HepG2 (cell line): ENCODE measurements at regions not wholly inside any gene's neighbourhood (a gene's known extent, or its start where the extent isn't known, plus 50 kb on each side); places are given as distances from the start of the nearest gene placed in this dataset.

Experiments
- ATAC-seq: fragments of 200-7000 bp; cut with Tn5 transposase; 3 replicates; pipeline ENCODE4 v1.9.1; 2020; ENCODE audit warnings: mild to moderate bottlenecking, moderate library complexity
- BruUV-seq: library from RNA; stranded (reverse); fragments of 400-500 nt; replicated peaks from 2 replicates; lab custom pipeline; 2021; lab: Mats Ljungman, UMichigan
- CTCF ChIA-PET: fragments of 300-600 bp; formaldehyde crosslinking; extraction: SDS; loops from one replicate; lab custom pipeline; 2021; ENCODE audit warnings: low total read pairs, inconsistent platforms, low intra/inter-chr PET ratio; lab: Yijun Ruan, JAX
- POLR2A ChIA-PET: fragments of 350-600 bp; sonication (Branson Sonifier 250); formaldehyde crosslinking; loops from one replicate; lab custom pipeline; 2020; ENCODE audit warnings: antibody characterized with exemption, inconsistent platforms; lab: Yijun Ruan, JAX
- DNase-seq: peaks from one replicate; pipeline ENCODE4 v3.0.0-alpha.2; 2015; ENCODE audit warnings: low spot score
- FAIRE-seq: peaks from 3 replicates; lab custom pipeline; 2011; peaks lifted over from hg19 to GRCh38; lab: Jason Lieb, UNC
- H2AFZ ChIP-seq: one replicate; pipeline ENCODE4 v1.6.1; 2011; ENCODE audit warnings: low read length, inconsistent platforms
- H3K27ac ChIP-seq: fragments of 300-600 bp; 3 replicates; pipeline ENCODE4 v1.8.0; 2011; ENCODE audit warnings: mixed run types, mild to moderate bottlenecking, mixed read lengths, low read length, inconsistent platforms; ENCODE audit not compliant: insufficient read depth; ENCODE audit errors: extremely low read length
- H3K27me3 ChIP-seq, 2 experiments: fragments of 200-600 bp in 1 of 2; 2 replicates in 1 of 2; 3 replicates in 1 of 2; pipeline versions ENCODE4 v1.6.0 to v1.8.0; 2011; ENCODE audit warnings: low read length in 2 of 2, mild to moderate bottlenecking in 2 of 2, moderate library complexity in 2 of 2, inconsistent platforms in 1 of 2; ENCODE audit not compliant: insufficient read depth in 2 of 2, control insufficient read depth in 1 of 2
- H3K36me3 ChIP-seq, 2 experiments: fragments of 200-600 bp in 1 of 2; replicated peaks in 1 of 2; 2 replicates in 1 of 2; 3 replicates in 1 of 2; pipeline versions ENCODE4 v1.5.1 to v1.8.0; 2011; ENCODE audit warnings: low read length in 2 of 2, inconsistent platforms in 1 of 2; ENCODE audit not compliant: insufficient read depth in 2 of 2, control insufficient read depth in 1 of 2
- H3K4me1 ChIP-seq: 2 replicates; pipeline ENCODE4 v1.5.1; 2012; ENCODE audit warnings: low read length, inconsistent platforms; ENCODE audit not compliant: insufficient read depth
- H3K4me2 ChIP-seq: 2 replicates; pipeline ENCODE4 v1.6.0; 2011; ENCODE audit warnings: low read depth, low read length, inconsistent platforms
- H3K4me3 ChIP-seq, 3 experiments: fragments of 200-600 bp in 1 of 3; sonication (generic), shearing (Covaris generic) in 1 of 3; replicated peaks in 1 of 3; 2 replicates each; pipeline ENCODE4 v1.5.1; 2011 to 2016; ENCODE audit warnings: low read length in 3 of 3, inconsistent platforms in 2 of 3, low read depth in 2 of 3, mild to moderate bottlenecking in 2 of 3, control low read depth in 1 of 3, mixed read lengths in 1 of 3; ENCODE audit not compliant: insufficient read depth in 1 of 3
- H3K79me2 ChIP-seq: one replicate; pipeline ENCODE4 v1.6.1; 2011; ENCODE audit warnings: low read length, inconsistent platforms; ENCODE audit not compliant: insufficient read depth
- H3K9ac ChIP-seq: 2 replicates; pipeline ENCODE4 v1.6.0; 2011; ENCODE audit warnings: mild to moderate bottlenecking, low read depth, low read length, inconsistent platforms; ENCODE audit not compliant: insufficient read depth
- H3K9me3 ChIP-seq: 2 replicates; pipeline ENCODE4 v1.5.1; 2012; ENCODE audit warnings: mild to moderate bottlenecking, low read length
- H4K20me1 ChIP-seq: 2 replicates; pipeline ENCODE4 v1.6.0; 2011; ENCODE audit warnings: inconsistent platforms, mild to moderate bottlenecking, low read length, moderate library complexity; ENCODE audit not compliant: insufficient read depth
- EEA1 ChIP-seq: sonication (generic); formaldehyde crosslinking; IDR thresholded peaks from 2 replicates; pipeline ENCODE4 v1.5.1; 2020; ENCODE audit warnings: mild to moderate bottlenecking, missing genetic modification reagents, borderline replicate concordance
- FOXK1 ChIP-seq: sonication (generic); formaldehyde crosslinking; IDR thresholded peaks from 2 replicates; pipeline ENCODE4 v1.4.0; 2020; ENCODE audit warnings: low read depth, missing genetic modification reagents, borderline replicate concordance
- GFI1 ChIP-seq: sonication (generic); formaldehyde crosslinking; IDR thresholded peaks from 2 replicates; pipeline ENCODE4 v1.5.0; 2020; ENCODE audit warnings: missing genetic modification reagents, mild to moderate bottlenecking, borderline replicate concordance
- HIC2 ChIP-seq: sonication (generic); formaldehyde crosslinking; IDR thresholded peaks from 2 replicates; pipeline ENCODE4 v1.9.0; 2022; ENCODE audit warnings: low read depth, missing genetic modification reagents
- ISX ChIP-seq: sonication (generic); formaldehyde crosslinking; conservative IDR thresholded peaks from 2 replicates; pipeline ENCODE4 v1.5.0; 2020; ENCODE audit warnings: missing genetic modification reagents
- MXD4 ChIP-seq: IDR thresholded peaks from 2 replicates; pipeline ENCODE4 v1.6.1; 2016; ENCODE audit warnings: mild to moderate bottlenecking, missing biosample characterization, missing genetic modification reagents
- MYC ChIP-seq: sonication (generic); formaldehyde crosslinking; IDR thresholded peaks from 2 replicates; pipeline ENCODE4 v1.9.0; 2021; ENCODE audit warnings: missing genetic modification reagents, borderline replicate concordance
- NCOR1 ChIP-seq: fragments of 200-600 bp; sonication (generic); IDR thresholded peaks from 2 replicates; pipeline ENCODE4 v1.7.0; 2017; ENCODE audit warnings: antibody characterized with exemption, low read length, borderline replicate concordance
- PHF20 ChIP-seq: sonication (generic); formaldehyde crosslinking; IDR thresholded peaks from 2 replicates; pipeline ENCODE4 v1.5.0; 2020; ENCODE audit warnings: mild to moderate bottlenecking, missing genetic modification reagents
- PHF21A ChIP-seq: sonication (generic); formaldehyde crosslinking; IDR thresholded peaks from 2 replicates; pipeline ENCODE4 v1.5.0; 2020; ENCODE audit warnings: mild to moderate bottlenecking, missing genetic modification reagents
- RFXAP ChIP-seq: sonication (generic); formaldehyde crosslinking; IDR thresholded peaks from 2 replicates; pipeline ENCODE4 v1.4.0; 2020; ENCODE audit warnings: missing genetic modification reagents, borderline replicate concordance
- STAT6 ChIP-seq: sonication (generic); formaldehyde crosslinking; IDR thresholded peaks from 2 replicates; pipeline ENCODE4 v1.4.0; 2020; ENCODE audit warnings: missing genetic modification reagents, mild to moderate bottlenecking, borderline replicate concordance
- TERF1 ChIP-seq: sonication (generic); formaldehyde crosslinking; IDR thresholded peaks from 2 replicates; pipeline ENCODE4 v1.8.0; 2022; ENCODE audit warnings: mild to moderate bottlenecking, missing genetic modification reagents, moderate library complexity
- ZNF124 ChIP-seq: sonication (generic); formaldehyde crosslinking; IDR thresholded peaks from 2 replicates; pipeline ENCODE4 v1.4.0; 2020; ENCODE audit warnings: missing genetic modification reagents
- ZNF292 ChIP-seq: sonication (generic); formaldehyde crosslinking; IDR thresholded peaks from 2 replicates; pipeline ENCODE4 v1.8.1; 2022; ENCODE audit warnings: mild to moderate bottlenecking, low read depth, missing genetic modification reagents, borderline replicate concordance
- ZXDC ChIP-seq: sonication (generic); formaldehyde crosslinking; IDR thresholded peaks from 2 replicates; pipeline ENCODE4 v1.5.0; 2020; ENCODE audit warnings: mild to moderate bottlenecking, missing genetic modification reagents
- WGBS: methylation state at CpG from one replicate; pipeline ENCODE4 v1.1.6; 2017; ENCODE audit warnings: low lambda C conversion rate; 5-methylcytosine and 5-hydroxymethylcytosine counted together
- in situ Hi-C: cut with HindIII; loops from 2 replicates; pipeline ENCODE4 v1.10.0; 2017; ENCODE audit warnings: low pct_unique_long_range_greater_than_20kb; ENCODE audit not compliant: extremely low pct_ligation_motif_present
- intact Hi-C: fragments of 100-400 bp; cut with micrococcal nuclease; formaldehyde crosslinking; loops from one replicate; pipeline ENCODE4 v1.10.0; 2022; ENCODE audit not compliant: unreplicated experiment

- TF ChIP-seq HIC2 (CRISPR knock-in tag) (no peak), PHF21A (CRISPR knock-in tag) (no peak), STAT6 (CRISPR knock-in tag) (no peak), RFXAP (no peak), GFI1 (no peak), FOXK1 (CRISPR knock-in tag) (no peak), EEA1 (CRISPR knock-in tag) (no peak), ZNF124 (no peak)
These were observed 497.9 kb downstream of the ARHGEF28 start (continued) for GRCh38 chr5:74123929-74124328.

GRCh38 chr5:74122979-74123590 is 497.1 kb downstream of the ARHGEF28 start:
- Histone ChIP-seq H2AFZ (no peak overlapping the region), H3K9ac (no peak overlapping the region), H3K4me2 (no peak overlapping the region), H3K4me1 (0 out of 2 replicates have a peak, but pooled peaks cover 5% of the 10 kb centered on the region), H3K36me3 (no peaks in the 10 kb centered on the region), H4K20me1 (no peaks in the 10 kb centered on the region), H3K27me3 (peaks cover 0 to 6% of the 10 kb centered on the region in 2 experiments; a peak in 1 of 5 replicates), H3K27ac (no peak overlapping the region), H3K9me3 (no peaks in the 10 kb centered on the region), H3K4me3 (no peak overlapping the region), H3K79me2 (no peaks in the 10 kb centered on the region)
- POLR2A ChIA-PET = no interaction called here
- WGBS = 37% methylated on average over 5 of the region's 6 CpGs
- in situ Hi-C loops (no loop called here), intact Hi-C loops (no loop called here)
- CTCF ChIA-PET = no interaction called here
- no peak for FAIRE-seq
- ATAC-seq = no peak
- DNase-seq = no peak
- BruUV-seq = no TSS peak
- TF ChIP-seq MXD4 (CRISPR knock-in tag) = no peak
- no peak for TF ChIP-seq NCOR1
- TF ChIP-seq TERF1 (CRISPR knock-in tag) = no peak
- TF ChIP-seq ZNF292 (CRISPR knock-in tag) = no peak
- TF ChIP-seq MYC (CRISPR knock-in tag) = no peak
- no peak for TF ChIP-seq ISX
- no peak for TF ChIP-seq ZXDC (CRISPR knock-in tag)
- no peak for TF ChIP-seq PHF20 (CRISPR knock-in tag)
